ENCODE measurements at regions not wholly inside any gene's neighbourhood (a gene's known extent, or its start where the extent isn't known, plus 50 kb on each side); places are given as distances from the start of the nearest gene placed in this dataset.

GRCh38 chr5:144983101-144983500, 812.4 kb downstream of the KCTD16 start:
- TF ChIP-seq CTCF (conservative IDR thresholded peaks at IDR 0.05; ENCODE audit: low read depth in 2 of 2), result no peak
- TF ChIP-seq EZH2 (IDR thresholded peaks at IDR 0.05; ENCODE audit: low read depth, unreplicated experiment), result no peak
- no peak for TF ChIP-seq POLR2AphosphoS5 (IDR thresholded peaks at IDR 0.05; ENCODE audit: low read depth)

Measured in GM23338 (cell line).